ENCODE measurements at regions not wholly inside any gene's neighbourhood (a gene's known extent, or its start where the extent isn't known, plus 50 kb on each side); places are given as distances from the start of the nearest gene placed in this dataset.

GRCh38 chr9:78626971-78627370 is 330.0 kb downstream of the PSAT1 start:
- Histone ChIP-seq H3K27ac (no peak overlapping the region), H3K4me3 (no peak overlapping the region)

- H3K4me3 ChIP-seq = no peak overlapping the region
- no peak overlapping the region for H3K27ac ChIP-seq
Measured at GRCh38 chr9:78630966-78631365, 334.0 kb downstream of the PSAT1 start.

- Histone ChIP-seq H3K27ac (no peak overlapping the region), H3K4me3 (no peak overlapping the region)
Measured at GRCh38 chr9:78640728-78641127, 343.8 kb downstream of the PSAT1 start.

DNA sequence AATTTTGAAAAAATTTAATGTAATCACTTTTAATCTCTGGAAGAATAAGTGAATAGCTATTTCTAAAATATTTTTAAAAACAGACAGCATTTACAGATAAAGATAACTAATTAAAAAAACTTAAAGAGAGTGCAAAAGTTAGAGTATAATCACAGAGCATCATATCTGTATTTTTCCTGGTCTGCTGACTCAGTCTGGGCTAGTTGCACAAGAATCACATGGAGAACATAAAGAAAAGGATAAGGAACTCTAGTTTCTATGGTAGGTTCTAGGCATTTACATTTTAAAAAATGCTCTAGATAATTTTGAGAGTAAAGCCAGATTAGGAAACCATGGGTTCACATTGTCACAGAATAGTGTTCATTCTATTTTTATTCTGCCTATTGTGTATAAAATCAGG is 347.4 kb downstream of the PSAT1 start:
- Histone ChIP-seq H3K4me3 (no peak overlapping the region), H3K27ac (no peak overlapping the region)

DNA sequence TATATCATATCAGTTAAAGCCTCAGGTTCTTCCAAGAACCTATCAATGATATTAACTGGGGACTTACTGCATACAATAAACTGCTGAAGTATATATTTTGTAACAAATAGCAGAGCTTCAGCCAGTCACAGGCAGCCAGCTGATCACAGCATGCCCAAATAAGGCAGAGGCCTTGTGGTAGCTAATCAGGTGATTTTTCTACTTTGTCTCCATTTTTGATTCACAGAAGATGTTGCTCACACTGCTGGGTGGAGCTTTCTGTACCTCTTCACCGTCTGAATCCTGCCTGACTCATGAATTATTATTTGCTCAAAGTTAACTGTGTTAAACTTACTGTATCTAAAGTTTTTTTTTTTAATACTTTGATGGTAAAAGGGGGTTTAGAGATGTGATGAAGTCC is 357.4 kb downstream of the PSAT1 start:
- H3K4me3 ChIP-seq = no peak overlapping the region
- H3K27ac ChIP-seq = no peak overlapping the region

- Histone ChIP-seq H3K27ac (no peak overlapping the region), H3K4me3 (no peak overlapping the region)
Measured at GRCh38 chr9:78663369-78663768, 366.4 kb downstream of the PSAT1 start.

GRCh38 chr9:78664370-78664769 is 367.4 kb downstream of the PSAT1 start:
- Histone ChIP-seq H3K27ac (no peak overlapping the region), H3K4me3 (no peak overlapping the region)

GRCh38 chr9:78666818-78667414 is 370.0 kb downstream of the PSAT1 start:
- H3K27ac ChIP-seq = no peak overlapping the region
- H3K4me3 ChIP-seq = no peak overlapping the region

- Histone ChIP-seq H3K4me3 (no peak overlapping the region), H3K27ac (no peak overlapping the region)
Measured at GRCh38 chr9:78668148-78668832, 371.4 kb downstream of the PSAT1 start.

- no peak overlapping the region for H3K27ac ChIP-seq
- no peak overlapping the region for H3K4me3 ChIP-seq
Measured at GRCh38 chr9:78669591-78669990, 372.7 kb downstream of the PSAT1 start.

- Histone ChIP-seq H3K27ac (no peak overlapping the region), H3K4me3 (no peak overlapping the region)
Measured at GRCh38 chr9:78671785-78672184, 374.9 kb downstream of the PSAT1 start.

DNA sequence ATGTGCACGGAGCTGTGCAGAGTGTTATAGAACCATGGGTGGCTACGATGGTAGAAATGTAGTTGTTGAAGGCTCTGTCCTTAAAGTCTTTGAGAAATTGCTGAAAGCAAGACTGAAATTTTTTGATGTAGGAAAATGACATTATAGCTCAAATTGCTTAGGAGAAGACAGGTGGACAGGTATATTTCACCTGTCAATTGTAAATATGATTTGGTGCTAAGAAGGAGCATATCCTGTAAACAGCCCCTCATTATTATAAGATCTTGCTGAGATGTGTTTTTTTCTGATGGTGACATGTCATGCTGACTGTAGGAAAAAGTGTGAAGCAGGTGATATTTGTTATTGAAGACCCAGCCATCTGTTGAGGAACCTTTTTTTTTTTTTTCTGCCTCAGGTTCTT is 377.9 kb downstream of the PSAT1 start:
- Histone ChIP-seq H3K27ac (no peak overlapping the region), H3K4me3 (no peak overlapping the region)

- H3K4me3 ChIP-seq = no peak overlapping the region
Measured at GRCh38 chr9:78676009-78676408, 379.1 kb downstream of the PSAT1 start.

DNA sequence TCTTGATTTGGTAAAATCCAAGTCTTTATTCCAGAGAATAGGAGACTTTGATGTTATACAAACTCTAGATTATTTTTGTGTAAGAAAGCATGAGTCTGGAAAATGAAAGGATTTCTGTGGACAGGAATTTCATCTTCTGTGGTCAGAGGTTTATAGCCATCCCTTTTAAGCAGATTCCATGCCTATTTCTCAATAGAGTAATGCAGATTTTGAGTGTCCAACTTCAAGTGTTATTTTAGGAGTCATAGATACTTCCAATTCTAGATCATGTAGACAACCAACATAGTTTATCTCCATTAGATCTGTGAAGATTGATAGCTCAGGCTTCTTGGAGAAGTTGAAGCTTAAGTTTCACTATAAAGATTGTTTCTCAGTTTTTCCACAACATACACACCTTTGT is 379.7 kb downstream of the PSAT1 start:
- Histone ChIP-seq H3K27ac (no peak overlapping the region), H3K4me3 (no peak overlapping the region)

More at GRCh38 chr9:78676009-78676408, 379.1 kb downstream of the PSAT1 start:
- no peak overlapping the region for H3K27ac ChIP-seq

- H3K27ac ChIP-seq = no peak overlapping the region
- H3K4me3 ChIP-seq = no peak overlapping the region
Measured at GRCh38 chr9:78677326-78677725, 380.4 kb downstream of the PSAT1 start.

GRCh38 chr9:78678877-78679276 is 382.0 kb downstream of the PSAT1 start:
- H3K4me3 ChIP-seq = no peak overlapping the region
- H3K27ac ChIP-seq = no peak overlapping the region

DNA sequence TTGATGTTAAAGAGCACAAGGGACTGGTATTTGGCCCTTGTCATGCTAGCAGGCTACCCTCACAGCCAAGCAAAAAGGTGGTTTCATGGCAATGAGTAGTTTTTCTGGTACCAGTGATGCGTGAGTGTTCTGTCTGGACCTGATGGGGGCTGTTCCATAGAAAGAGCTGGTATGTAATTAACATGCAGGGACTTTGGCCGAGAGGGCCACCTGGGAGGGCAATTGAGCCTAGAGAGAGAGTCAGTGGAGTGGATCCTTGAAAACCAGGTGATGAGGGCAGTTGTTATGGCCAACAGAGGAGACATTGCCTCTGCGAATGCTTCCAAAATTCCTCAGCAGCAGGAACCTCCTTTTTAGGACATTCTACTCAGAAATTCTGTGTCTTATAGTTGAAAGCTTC is 383.3 kb downstream of the PSAT1 start:
- no peak overlapping the region for H3K27ac ChIP-seq
- H3K4me3 ChIP-seq = no peak overlapping the region

GRCh38 chr9:78682216-78682615 is 385.3 kb downstream of the PSAT1 start:
- Histone ChIP-seq H3K27ac (no peak overlapping the region), H3K4me3 (no peak overlapping the region)

GRCh38 chr9:78685471-78685870 is 388.5 kb downstream of the PSAT1 start:
- H3K27ac ChIP-seq = no peak overlapping the region
- no peak overlapping the region for H3K4me3 ChIP-seq

DNA sequence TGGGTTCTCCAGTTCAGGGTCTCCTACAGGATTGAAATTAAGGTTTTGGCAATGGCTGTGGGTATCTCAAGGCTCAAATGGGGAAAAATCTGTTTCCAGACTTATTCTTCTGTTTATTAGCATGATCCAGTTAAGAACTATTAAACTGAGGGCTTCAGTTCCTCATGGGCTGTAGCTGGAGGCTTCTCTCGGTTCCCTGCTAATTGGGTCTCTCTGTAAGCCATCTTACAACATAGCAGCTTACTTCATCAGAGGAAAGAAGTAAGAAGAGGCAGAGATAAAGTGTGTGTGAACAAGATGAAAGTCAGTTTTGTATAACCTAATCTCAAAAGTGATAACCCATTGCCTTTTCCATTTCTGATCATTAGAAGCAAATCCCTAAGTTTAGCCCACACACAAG is 391.9 kb downstream of the PSAT1 start:
- H3K27ac ChIP-seq = no peak overlapping the region

GRCh38 chr9:78691542-78691941 is 394.6 kb downstream of the PSAT1 start:
- no peak overlapping the region for H3K4me3 ChIP-seq
- H3K27ac ChIP-seq = no peak overlapping the region

More for the DNA sequence above, 391.9 kb downstream of the PSAT1 start:
- H3K4me3 ChIP-seq = no peak overlapping the region

DNA sequence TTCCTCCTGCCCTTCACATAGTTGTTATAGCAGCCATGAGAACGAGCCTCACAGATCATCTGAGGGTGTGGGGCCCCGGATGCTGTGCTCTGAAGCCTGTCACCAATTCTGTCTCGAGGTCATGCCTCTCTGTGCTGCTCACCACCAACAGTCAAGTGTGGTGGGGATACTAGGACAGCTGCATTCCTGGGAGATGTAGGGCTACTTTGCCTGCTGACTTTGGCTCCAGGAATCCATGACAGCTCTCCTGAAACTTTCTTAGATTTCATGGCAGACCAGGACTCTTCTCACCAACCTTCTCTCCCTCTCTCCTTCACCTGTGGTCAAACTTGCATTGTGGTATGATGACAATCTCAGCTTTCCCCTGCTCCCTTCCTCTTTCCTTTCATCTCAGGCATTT is 395.9 kb downstream of the PSAT1 start:
- Histone ChIP-seq H3K27ac (no peak overlapping the region), H3K4me3 (no peak overlapping the region)

Data from skin epidermis (tissue), 12 donors.